HG02798 (cell line): ENCODE measurements at regions not wholly inside any gene's neighbourhood (a gene's known extent, or its start where the extent isn't known, plus 50 kb on each side); places are given as distances from the start of the nearest gene placed in this dataset.
"Not testable (repeated sequence)": the region's sequence is repeated elsewhere in the genome, so short reads cannot be mapped to it uniquely, and the experiment has no call there.

Experiments
- ATAC-seq: cut with Tn5 transposase; IDR thresholded peaks from one replicate; pipeline ENCODE4 v1.9.1; 2021; ENCODE audit warnings: mild to moderate bottlenecking; ENCODE audit not compliant: unreplicated experiment, poor library complexity

DNA sequence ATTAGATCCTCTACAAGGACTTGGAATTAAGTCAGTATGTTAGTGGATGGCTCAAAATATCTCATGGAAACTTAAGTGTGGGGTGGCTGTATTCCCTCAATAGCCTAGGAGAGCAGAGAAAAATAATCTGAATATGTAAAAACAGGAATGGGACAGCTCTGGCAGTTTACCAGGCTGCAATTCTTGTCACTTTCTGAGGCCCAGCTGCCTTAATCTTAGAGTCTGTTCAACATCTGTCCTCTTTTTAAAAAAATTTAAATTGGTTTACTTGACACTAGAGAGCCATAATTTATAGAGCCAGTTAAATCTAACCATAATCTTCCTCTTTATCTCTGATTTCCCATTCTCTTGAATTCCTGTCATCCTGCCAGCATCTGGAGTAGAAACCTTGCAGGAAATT lies 109.2 kb upstream of the CXCL13 start:
- ATAC-seq: no peak

DNA sequence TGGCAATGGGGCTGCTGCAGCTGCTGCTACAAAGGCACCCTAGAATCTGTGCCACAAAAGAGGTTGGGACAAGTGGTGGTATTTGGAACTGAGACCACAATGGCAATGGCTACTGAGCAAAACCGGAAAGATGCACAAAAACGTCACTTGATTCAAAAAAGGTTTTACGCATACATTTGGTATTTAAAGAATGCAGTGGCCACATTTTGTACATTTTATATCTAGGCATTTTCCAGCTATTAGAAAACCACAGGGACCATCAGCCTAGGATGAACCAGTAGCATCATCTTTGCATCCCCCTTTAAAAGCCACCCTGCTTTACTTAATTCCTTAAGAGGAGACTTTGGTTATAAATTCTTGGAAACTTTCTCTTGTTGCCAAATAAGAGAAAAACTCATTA lies 104.8 kb upstream of the CXCL13 start:
- no peak for ATAC-seq

DNA sequence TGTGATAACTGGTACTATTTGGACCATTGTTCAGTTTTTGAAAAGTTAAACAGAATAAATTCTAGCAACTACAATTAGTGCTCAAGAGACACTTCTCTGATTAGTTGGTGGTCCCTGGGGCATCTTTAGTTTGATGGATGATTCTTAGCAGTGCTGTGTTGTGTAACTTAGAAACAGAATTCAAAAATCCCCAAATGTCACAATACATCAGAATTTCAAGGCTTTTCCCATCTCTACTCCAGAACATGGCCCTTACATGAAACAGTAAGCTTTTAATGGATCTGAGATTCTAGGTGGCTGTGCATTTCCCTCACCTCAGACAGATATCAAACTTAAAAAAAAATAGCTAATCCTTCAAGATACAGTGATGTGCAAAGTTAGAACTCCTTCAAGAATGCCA lies 104.4 kb upstream of the CXCL13 start:
- ATAC-seq: no peak

DNA sequence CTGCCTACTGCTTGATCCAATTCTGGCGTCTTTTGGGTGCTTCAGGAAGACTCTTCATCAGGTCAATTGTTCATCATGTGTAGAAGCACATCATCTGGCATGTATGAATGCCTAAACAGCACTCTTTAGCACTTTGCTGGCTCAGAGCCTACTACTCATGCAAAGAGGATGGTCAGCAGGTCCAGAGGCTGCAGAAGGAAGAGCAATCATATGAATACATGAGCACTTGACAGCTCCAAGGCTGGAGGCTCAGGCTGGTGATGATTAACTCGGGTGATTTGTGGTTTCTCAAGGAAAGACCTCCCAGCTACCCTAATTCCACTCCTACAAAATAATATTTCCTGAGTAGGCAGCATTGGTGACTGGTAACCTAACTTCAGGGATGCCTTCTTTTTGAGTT lies 103.8 kb upstream of the CXCL13 start:
- no peak for ATAC-seq

DNA sequence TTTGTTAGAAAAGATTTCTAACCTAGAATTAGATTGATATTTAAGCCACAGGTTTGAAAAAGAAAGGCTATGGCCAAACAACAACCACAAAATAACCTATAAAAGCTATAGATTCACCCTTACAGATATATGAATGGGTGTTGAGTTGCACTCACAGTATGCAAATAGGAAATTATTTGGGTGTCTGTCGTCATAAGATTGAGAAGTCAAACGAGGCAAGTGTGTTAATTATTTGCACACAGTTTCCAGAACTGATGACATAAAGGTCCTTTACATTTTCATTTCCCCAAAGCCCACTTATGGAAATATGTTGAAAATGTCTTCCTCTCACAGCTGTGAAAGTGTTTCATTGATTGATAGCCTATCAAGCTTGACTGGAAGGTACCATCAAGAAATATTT lies 101.2 kb upstream of the CXCL13 start:
- ATAC-seq: no peak

DNA sequence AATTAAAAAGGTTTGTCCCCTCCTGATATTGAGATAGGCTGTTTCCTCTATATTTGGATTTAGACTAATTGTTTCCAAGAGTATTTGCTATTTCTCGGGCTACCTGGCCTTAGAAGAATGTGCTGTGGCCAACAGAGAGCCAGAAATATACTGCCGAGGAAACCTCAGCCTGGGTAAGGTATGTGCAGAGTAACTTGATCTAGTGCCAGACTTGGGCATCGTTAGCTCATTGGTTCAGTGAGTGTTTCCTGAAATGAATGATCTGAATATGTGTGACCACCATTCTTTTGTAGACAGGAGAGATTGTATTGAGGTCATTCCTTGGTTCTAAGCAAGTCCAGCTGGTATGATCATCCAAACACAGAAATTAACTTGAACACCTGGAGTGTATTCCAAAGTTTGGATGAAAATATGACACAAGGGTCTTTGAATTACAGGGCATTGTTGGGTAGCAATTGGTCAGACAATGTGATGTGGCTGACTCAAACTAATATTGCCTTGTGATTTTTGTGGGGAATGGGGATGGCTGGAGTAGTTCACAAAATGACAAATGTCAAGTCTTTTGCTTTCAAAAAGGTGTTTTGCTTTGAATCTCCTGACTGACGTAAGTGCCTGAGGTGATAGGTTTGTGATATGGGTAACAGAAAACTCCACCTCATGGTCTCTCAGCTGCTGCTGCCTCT lies 100.2 kb upstream of the CXCL13 start:
- ATAC-seq: no peak

DNA sequence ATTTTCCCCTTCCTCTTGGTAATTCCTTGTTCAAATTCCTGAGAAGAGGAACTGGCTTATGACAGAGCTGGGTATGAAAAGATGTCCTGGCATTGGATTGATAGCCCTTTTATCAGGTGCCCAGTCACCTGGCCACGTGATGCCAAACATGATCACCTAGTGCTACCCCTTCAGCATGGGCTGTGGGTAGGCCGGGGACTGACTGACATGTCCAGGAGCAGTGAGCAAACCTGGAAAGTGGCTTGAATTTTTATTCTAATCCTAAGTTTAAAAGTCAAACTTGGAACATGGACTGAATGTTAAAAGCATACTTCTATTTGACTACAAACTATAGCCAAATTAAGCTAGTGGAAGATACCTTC lies 99.7 kb upstream of the CXCL13 start:
- no peak for ATAC-seq

DNA sequence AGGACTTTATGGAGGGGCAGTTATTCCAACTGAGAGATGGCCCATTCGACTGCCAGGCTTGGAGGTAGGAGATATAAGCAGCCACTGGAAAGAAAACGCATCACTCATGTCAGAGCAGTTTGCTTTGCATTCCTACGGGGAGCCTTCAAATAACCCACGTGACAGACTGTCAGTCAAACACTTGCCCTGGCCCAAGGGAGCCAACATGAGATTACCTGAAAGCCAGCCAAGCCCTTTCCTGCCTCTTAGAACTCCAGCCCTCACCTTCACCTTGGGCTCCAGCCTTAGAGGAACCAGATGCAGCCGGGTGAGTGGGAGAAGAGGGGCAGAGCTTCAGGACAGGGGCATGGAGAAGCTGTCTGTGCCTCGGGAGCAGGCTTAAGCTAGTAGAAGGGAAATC lies 95.3 kb upstream of the CXCL13 start:
- no peak for ATAC-seq

DNA sequence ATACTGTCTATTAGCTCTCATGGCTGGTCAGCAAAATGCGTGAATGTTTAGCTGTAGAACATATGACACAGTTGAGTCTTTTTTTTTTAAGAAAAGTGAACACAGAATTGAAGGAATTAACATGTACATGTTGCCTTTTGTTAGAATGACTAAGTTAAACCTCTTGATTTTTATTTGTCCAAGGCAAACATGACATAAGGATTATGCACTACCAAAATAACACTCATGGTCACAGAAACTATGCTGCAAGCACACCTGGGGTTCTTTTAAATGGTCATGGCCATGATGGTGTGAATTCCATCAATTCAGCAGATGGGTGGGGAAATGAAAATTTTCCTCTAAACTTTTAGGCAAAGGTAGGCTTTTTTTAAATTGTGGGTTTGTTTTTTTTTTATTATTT lies 80.1 kb upstream of the CXCL13 start:
- no peak for ATAC-seq

DNA sequence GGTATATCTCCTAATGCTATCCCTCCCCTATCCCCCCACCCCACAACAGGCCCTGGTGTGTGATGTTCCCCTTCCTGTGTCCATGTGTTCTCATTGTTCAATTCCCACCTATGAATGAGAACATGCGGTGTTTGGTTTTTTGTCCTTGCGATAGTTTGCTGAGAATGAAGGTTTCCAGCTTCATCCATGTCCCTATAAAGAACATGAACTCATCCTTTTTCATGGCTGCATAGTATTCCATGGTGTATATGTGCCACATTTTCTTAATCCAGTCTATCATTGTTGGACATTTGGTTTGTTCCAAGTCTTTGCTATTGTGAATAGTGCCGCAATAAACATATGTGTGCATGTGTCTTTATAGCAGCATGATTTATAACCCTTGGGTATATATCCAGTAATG lies 77.7 kb upstream of the CXCL13 start:
- ATAC-seq: not testable (repeated sequence)

DNA sequence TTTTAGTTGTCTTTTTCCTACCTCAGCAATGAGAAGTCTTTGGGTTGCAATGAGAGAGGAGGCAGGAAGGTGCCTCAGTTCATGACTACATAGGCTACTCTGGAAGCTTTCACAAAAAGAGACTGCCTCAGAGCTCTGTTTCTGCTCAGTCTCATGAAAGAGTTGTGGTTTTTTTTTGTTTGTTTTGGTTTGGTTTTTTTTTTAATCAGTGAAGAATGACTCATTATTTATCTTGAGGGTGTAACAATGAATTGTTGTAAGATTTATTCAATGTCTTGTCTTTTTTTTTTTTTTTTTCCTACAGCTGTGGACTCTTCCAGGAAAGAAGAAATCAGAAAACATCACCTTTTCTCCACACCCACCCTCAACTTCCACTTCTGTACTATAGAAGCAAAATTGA lies 67.5 kb upstream of the CXCL13 start:
- ATAC-seq: no peak

DNA sequence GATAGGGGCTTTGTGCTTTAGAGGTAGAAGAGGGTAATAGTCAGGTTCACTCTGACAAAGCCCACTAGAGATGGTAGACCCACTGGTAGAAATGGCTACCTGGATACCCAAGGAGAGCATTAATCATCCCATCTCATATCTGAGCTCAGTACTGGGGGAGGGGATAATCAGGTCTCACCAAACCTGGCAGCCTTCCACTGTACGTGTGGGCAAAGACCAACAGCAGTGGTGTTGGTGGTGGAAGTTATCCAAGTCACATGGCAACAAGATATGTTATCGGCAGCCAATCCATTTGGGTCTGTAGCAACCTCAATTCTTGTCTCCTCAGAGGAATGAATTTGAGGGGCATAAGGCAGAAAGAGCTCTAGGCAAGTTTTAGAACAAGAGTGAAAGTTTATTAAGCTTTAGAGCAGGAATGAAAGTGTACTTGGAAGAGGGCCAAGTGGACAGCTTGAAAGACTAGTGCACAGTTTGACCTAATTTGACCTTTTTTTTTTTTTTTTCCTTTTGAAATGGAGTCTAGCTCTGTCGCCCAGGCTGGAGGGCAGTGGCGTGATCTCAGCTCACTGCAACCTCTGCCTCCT lies 67.0 kb upstream of the CXCL13 start:
- no peak for ATAC-seq
